ENCODE measurements at regions not wholly inside any gene's neighbourhood (a gene's known extent, or its start where the extent isn't known, plus 50 kb on each side); places are given as distances from the start of the nearest gene placed in this dataset.

DNA sequence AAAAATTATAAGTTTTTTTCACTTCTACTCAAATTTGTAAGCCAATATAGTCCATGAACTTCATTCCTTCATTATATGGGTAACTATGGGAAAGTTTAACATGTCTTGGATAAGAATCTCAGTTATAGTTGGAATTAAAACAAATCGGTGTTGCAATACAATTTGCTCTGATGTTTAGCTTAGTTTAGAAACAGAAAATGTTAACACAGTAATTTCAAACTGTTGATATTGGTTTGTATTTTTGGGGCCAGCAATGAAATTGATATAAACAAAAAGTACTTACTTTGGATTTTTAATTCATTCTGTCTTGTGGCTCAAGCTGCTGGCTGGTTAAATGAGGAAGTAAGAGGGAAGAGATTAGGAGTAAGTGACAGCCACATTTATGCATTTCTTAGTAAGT, 368.5 kb upstream of the NT5C1B start:
- TF ChIP-seq CTCF (IDR thresholded peaks at IDR 0.05) (no peak), POLR2A (IDR thresholded peaks at IDR 0.05) (no peak)

Measured in thyroid gland (tissue), 4 donors.